ENCODE measurements at regions not wholly inside any gene's neighbourhood (a gene's known extent, or its start where the extent isn't known, plus 50 kb on each side); places are given as distances from the start of the nearest gene placed in this dataset.

- no peak for DNase-seq
Measured at GRCh38 chr5:67390935-67391334, 194.3 kb upstream of the CD180 start.

DNA sequence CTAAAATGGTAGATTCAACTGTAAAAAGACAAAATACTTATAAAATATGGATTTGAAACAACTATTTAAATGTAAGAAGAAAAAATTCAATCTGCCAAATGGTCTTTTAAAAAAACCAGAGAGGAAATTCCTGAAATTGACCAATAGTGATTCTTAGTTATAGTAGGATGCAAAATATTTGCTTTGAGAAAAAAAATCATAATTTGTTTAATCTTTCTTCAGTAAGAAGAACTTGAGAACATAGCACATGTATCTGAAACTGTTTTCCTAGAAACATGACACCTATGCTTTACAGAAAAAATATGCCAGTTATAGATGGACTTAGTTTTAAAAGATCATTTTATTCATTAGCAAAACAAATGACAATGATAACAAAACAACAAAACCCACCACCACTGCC lies 186.9 kb upstream of the CD180 start:
- no peak for DNase-seq

GRCh38 chr5:67381236-67381880 lies 184.8 kb upstream of the CD180 start:
- no peak for DNase-seq

DNA sequence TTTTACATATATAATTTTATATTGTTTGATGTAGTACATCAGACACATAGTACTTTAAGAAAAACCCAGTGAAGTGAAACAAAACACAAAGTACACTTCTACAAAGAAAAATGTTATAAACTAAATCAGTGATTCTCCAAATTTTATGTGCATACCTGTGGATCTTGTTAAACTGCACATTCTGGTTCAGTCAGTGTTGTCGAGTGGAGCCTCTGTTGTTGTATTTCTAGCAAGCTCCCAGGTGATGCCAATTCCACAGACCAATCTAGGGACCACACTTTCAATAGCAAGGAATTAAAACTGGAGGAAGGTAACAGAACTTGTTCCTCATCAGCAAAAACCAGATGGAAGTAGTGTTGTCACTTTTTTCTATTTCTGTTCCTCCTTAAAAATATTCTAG lies 183.8 kb upstream of the CD180 start:
- no peak for DNase-seq

DNA sequence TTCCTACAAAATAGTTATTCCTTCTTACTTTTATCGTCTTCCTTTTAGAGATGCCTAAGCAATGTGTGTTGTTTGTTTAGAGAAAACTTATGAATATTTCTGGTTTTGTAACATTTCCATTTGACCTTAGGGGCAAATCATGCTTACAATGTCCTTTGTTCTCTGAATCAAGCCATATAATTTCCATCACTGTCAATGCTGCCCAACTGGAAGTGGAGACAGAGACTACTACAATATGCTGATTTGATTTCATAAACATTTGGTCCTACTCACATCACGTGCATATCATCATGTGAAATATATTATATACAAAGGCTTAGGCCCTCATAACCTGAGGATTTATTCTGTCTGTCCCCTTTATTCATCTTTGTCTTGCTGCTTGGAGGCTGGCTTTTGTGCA lies 183.2 kb upstream of the CD180 start:
- DNase-seq = no peak

- DNase-seq = no peak
Measured at GRCh38 chr5:67378256-67378655, 181.7 kb upstream of the CD180 start.

DNA sequence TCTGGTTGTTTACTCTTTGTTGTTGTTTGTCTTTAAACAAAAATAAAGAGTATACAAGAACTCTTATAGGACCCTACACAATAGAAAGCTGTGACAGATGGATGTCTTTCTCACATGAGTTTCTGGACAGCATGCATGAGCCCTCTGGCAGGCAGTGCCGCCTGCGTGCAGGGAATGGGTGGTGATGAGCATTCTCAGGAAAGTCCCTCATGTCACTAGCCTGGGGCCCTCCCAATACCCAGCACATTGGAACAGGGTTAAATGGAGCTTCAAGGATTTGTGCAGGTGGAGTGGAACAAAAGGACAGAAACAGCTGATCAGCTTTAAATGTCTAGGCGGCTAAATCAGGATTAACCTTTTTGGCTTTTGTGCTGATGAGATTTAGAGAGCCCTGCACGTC lies 181.0 kb upstream of the CD180 start:
- DNase-seq = no peak

DNA sequence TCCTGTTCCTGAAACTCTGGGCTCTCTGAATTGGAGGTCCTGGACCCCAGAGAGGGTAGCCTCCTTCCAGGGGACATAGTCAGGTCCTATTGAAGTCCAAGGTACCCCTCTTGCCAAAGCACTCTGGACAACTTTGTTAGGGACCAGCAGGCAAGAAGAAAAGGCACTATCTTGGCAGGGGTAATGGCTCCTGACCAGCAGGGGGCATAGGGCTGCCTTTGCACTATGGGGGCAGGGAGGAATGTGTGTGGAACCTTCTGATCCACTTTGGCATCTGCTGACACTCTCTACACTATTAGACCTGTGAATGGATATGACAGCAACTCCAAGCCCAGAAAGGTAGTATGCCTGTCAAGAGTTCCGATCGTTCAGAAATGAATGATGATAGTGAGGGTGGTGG lies 179.0 kb upstream of the CD180 start:
- DNase-seq = no peak

DNA sequence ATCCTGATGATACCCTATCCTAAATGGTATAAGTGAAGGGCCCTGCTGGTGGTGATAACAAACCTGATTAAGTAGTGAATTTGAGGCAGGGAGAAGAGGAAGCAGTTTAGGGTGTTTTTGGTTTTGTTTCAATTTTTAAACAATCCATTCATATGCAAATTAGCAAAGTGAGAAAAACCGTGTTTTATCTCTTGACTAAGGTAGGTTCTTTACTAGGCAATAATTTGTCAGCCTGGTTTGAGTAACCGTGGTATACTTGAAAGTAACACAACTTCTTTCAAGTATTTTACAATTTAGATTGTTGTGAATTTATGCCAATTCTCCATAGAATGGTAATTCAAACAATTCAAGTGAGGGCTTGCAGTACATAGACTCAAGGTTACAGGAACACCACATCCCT lies 177.8 kb upstream of the CD180 start:
- no peak for DNase-seq

DNA sequence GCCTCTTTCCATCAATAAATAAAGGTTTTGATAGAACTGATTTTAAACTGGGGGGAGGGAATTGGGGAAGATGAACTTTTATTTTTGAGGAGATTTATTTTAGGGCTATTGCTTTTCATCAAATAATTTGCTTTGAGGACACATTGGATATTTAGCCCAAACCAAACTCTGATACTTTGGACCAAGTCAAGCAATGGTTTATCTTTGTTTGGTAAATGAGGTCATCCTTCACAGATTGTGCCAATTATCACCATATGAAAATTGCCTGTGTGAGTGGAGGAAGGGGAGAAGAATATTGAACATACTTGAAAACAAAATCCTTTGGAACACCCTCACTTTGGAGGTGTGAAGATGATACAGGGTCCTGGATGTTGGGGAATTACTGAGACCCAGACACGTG lies 176.9 kb upstream of the CD180 start:
- DNase-seq = no peak

DNA sequence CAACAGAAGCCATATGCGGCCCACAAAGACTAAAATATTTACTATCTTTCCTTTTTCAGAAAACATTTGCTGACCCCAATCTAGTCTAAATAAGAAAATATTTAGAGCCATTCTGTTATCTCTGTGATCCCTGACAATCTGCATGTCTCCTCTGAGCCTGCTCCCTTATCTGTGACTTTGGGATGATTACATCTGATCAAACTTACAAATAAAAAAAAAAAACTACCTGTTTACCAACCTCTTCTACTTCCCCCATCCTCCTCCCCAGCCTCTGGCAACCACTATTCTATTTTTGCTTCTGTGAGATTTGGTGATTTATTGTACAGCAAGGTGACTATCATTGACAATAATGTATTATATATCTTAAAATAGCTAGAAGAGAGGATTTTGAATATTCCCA lies 176.3 kb upstream of the CD180 start:
- no peak for DNase-seq

GRCh38 chr5:67371924-67372323 lies 175.3 kb upstream of the CD180 start:
- DNase-seq = no peak

- no peak for DNase-seq
Measured at GRCh38 chr5:67366691-67367395, 170.2 kb upstream of the CD180 start.

- no peak for DNase-seq
Measured at GRCh38 chr5:67366276-67366675, 169.7 kb upstream of the CD180 start.

GRCh38 chr5:67364381-67364970 lies 167.9 kb upstream of the CD180 start:
- no peak for DNase-seq

GRCh38 chr5:67363963-67364362 lies 167.4 kb upstream of the CD180 start:
- no peak for DNase-seq

GRCh38 chr5:67363180-67363709 lies 166.6 kb upstream of the CD180 start:
- no peak for DNase-seq

GRCh38 chr5:67361932-67362729 lies 165.5 kb upstream of the CD180 start:
- no peak for DNase-seq

GRCh38 chr5:67360047-67360446 lies 163.4 kb upstream of the CD180 start:
- no peak for DNase-seq

- no peak for DNase-seq
Measured at GRCh38 chr5:67358186-67358585, 161.6 kb upstream of the CD180 start.

GRCh38 chr5:67355120-67355713 lies 158.6 kb upstream of the CD180 start:
- DNase-seq = no peak

GRCh38 chr5:67353500-67354450 lies 157.2 kb upstream of the CD180 start:
- peak; percentile 93 for DNase-seq

All from NCI-H526 treated with DMSO at 0.1 percent for 48 hours (cell line).